Inflammatory macrophage (primary cell): ENCODE measurements at regions not wholly inside any gene's neighbourhood (a gene's known extent, or its start where the extent isn't known, plus 50 kb on each side); places are given as distances from the start of the nearest gene placed in this dataset.
"Not testable (repeated sequence)": the region's sequence is repeated elsewhere in the genome, so short reads cannot be mapped to it uniquely, and the experiment has no call there.

Experiments
- DNase-seq, 2 donors: peaks; one replicate each; pipeline ENCODE4 v3.0.0-alpha.2; 2020 to 2022

- DNase-seq, result no peak
Observed at GRCh38 chr15:22263738-22264137, 183.4 kb downstream of the OR4M2 start.

GRCh38 chr15:22264272-22264671, 183.9 kb downstream of the OR4M2 start:
- DNase-seq, result not testable (repeated sequence)

DNA sequence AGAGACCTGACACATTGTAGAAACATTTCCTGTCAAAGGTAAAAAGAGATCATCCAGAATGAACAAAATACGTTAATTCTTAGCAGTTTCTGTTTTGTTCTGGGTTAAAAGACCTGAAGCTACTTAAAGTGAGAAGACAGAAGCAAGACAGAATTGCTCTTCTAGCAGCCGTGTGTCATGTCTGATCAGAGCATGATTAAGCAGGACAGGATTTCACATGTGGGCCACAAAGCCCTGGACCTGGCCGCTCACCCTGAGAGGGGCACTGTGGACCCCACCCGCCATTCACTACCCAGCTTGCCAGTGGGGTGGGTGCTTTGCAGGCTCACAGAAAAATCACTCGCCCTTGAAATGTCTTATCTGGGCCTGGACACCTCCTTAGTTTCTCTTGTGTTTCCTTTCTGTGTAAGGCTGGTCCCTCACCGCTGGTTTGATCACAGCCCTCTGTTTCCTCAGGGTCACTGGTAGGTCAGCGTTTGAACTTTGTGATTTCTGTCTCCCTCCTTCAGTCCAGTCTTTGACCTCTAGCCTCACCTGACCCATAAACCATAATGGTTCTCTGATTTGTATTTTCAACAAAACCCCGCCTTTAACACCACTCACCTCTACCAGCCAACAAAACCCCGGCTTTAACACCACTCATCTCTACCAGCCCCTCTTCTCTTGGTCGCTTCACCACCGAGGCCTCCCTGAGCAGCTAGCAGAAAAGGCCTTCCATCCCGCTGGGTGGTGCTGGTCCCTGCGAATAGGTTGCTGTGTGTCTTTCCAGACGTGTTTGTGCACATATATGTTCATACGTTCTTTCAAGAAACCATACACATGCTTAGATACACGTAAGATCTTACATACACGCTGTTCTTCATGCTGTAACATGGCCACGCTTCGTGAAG, 185.0 kb downstream of the OR4M2 start:
- DNase-seq, result no peak

DNA sequence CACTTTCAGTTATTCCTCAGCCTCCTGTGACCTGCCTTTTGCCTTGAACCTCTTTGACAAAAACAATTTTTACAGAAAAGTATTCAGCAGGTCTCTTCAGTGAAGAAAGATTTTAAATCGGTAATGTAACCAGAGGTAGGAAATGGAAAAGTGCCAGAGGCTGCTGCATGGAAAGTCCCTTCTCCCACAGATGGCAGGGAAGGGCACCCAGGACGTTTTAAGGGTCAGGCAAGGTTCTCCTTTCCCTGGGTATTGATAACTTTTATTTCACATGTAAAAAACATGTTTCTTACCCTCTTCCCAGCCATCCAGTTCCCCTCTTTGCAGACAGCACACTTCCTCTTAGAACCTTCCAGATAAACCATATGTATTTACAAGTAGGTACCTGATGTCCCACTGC, 185.6 kb downstream of the OR4M2 start:
- no peak for DNase-seq

- DNase-seq, result no peak
Observed at GRCh38 chr15:22267761-22268160, 187.4 kb downstream of the OR4M2 start.

DNA sequence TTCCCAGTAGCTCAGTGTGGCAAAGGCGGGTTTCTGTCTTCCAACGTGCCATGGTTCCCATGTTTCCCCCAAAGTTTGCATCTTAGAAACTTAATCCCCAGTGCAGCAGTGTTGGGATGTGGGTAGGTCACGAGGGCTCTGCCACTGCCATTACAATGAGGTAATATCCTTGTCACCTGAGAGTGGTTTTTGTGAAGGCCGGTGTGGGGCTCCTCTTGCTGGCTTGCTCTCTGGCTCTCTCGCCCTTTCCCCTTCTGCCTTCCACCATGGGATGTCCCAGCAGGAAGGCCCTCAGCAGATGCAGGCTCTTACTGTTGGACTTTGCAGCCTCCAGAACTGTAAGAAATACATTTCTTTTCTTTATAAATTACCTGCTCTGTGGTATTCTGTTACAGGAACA, 187.9 kb downstream of the OR4M2 start:
- not testable (repeated sequence) for DNase-seq

- DNase-seq, result not testable (repeated sequence)
Observed at GRCh38 chr15:22268654-22269053, 188.3 kb downstream of the OR4M2 start.

GRCh38 chr15:22272286-22273160, 186.2 kb upstream of the GOLGA6L22 start:
- not testable (repeated sequence) for DNase-seq

DNA sequence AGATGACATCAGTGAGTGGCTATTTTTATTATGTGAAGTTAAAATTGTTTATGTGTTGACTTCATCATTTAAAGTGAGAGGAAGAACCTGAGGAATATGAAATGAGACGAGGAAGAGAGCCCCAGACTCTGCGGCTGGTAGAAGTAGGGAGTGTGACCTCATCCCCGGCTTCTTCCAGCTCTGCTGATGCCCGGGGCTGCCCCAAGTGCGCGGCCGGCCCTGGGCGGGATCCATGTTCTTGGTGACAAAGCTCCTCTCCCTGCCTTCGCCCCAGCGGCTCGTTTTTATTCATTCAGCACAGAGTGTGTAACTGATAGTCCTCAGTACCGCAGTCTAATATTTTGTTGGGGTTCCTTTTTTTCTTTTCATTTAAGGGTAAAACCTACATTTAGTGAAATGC, 185.5 kb upstream of the GOLGA6L22 start:
- not testable (repeated sequence) for DNase-seq

- not testable (repeated sequence) for DNase-seq
Observed at GRCh38 chr15:22274376-22274775, 184.3 kb upstream of the GOLGA6L22 start.

GRCh38 chr15:22280770-22281169, 177.9 kb upstream of the GOLGA6L22 start:
- not testable (repeated sequence) for DNase-seq

DNA sequence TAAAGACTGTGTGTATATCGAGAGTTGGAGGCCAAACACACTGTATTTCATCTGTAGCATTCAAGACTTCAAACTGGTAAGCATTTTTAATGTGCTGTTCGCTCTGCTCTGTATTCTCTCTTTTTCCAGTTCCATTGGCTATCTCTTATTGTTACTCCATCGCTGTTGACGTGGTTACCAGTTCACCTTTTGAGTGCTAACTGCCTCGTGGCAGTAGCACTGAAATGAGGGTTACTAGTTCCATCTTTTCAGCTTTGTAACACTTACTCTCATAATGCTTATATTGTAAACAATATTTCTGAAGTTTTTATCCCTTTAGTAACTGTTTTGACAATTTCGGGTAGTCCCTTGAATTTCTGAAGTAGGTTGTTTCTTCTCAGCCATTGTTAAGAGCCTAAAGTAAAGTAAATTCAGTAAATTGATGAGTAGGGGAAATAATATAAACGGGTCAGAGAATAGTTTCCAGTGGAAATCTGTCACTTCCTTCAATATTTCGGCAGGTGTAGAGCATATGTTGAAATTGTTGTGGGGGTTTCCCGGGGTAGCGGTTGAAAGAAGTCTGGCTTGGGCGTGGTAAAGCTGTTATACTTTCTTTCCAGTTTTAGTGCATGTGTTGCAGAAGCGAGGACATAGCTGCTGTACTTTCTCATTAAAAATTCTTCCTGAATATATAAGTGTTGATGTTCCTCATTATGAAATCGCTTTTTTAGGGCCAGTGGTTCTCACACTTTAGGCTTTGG, 175.7 kb upstream of the GOLGA6L22 start:
- DNase-seq, result not testable (repeated sequence)

GRCh38 chr15:22284795-22285420, 173.8 kb upstream of the GOLGA6L22 start:
- DNase-seq, result peak in 1 of 2 donors; percentile 32

GRCh38 chr15:22291054-22291453, 167.6 kb upstream of the GOLGA6L22 start:
- not testable (repeated sequence) for DNase-seq

DNA sequence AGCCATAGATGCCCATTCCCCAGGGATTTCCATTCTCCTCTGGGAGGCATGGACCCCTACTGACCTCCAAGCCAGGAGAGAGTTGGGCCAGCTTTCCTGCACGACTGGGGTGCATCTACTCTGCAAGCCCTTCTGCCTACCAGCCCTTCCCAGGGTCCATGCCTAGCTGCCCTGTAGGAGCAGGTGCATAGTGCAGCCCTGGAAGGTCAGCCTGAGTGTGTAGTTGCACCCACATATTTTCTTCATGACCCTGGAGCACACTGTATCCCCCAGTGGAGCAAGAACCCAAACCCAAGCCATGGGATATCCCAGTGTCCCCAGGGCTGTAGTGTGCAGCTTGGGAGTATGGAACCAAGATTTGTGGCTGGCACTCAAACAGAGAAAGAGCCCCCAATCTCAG, 155.6 kb upstream of the GOLGA6L22 start:
- not testable (repeated sequence) for DNase-seq
